ENCODE measurements at regions not wholly inside any gene's neighbourhood (a gene's known extent, or its start where the extent isn't known, plus 50 kb on each side); places are given as distances from the start of the nearest gene placed in this dataset.

DNA sequence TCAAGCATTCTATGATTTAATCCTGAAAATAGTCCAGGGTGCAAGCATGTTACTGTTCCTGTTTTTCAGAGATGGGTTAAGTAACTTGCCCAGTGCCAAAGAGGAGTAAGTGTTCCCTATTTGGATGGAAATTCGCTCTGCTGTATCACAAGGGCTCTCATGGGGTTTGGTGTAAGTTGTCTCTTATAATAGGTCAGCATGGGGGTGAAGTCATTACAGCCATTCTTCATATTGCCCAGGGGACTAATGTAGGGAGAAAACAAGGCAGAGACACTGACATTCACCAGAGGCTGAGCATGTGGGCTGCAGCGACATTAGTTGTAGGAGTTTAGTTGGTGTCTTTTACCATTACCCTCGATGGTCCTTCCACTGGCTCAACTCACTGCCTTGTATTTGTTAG lies 142.1 kb upstream of the GLRA1 start:
- TF ChIP-seq POLR2A (IDR thresholded peaks at IDR 0.05), result no peak
- TF ChIP-seq, protein P1, sequence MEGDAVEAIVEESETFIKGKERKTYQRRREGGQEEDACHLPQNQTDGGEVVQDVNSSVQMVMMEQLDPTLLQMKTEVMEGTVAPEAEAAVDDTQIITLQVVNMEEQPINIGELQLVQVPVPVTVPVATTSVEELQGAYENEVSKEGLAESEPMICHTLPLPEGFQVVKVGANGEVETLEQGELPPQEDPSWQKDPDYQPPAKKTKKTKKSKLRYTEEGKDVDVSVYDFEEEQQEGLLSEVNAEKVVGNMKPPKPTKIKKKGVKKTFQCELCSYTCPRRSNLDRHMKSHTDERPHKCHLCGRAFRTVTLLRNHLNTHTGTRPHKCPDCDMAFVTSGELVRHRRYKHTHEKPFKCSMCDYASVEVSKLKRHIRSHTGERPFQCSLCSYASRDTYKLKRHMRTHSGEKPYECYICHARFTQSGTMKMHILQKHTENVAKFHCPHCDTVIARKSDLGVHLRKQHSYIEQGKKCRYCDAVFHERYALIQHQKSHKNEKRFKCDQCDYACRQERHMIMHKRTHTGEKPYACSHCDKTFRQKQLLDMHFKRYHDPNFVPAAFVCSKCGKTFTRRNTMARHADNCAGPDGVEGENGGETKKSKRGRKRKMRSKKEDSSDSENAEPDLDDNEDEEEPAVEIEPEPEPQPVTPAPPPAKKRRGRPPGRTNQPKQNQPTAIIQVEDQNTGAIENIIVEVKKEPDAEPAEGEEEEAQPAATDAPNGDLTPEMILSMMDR (IDR thresholded peaks at IDR 0.05), result no peak
- 74 to 75% methylated on average over 3 of the region's 3 CpGs for WGBS, 2 donors
- no peak overlapping the region for H3K4me3 ChIP-seq
- DNase-seq, result no peak
- intact Hi-C loops (cut with DNase I; ENCODE audit: low total_unique reads), result no loop called here
- no peaks in the 10 kb centered on the region for H3K27me3 ChIP-seq
- no peaks in the 10 kb centered on the region for H3K9me3 ChIP-seq
- no peaks in the 10 kb centered on the region for H3K4me1 ChIP-seq
- no peaks in the 10 kb centered on the region for H3K36me3 ChIP-seq (ENCODE audit: low read depth, missing control alignments)
- H3K27ac ChIP-seq, result no peak overlapping the region

DNA sequence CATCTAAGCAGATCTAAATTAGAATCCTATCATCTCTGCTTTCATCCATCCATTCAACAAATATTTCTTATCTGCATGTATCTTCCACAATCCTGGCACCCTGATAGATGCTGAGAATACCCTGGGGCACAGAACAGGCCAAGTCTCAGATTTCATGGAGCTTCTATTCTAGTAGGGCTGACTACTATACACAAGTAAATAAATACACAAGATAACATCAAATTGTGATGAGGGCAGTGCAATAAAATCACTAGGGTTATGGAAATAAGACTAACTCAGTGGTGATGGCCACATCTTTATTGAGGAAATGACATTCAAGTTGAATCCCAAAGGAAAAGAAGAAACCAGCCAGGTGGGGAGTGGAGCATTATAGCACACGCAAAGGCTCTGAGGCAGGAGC lies 138.4 kb upstream of the GLRA1 start:
- Histone ChIP-seq H3K27ac (no peak overlapping the region), H3K4me1 (no peaks in the 10 kb centered on the region), H3K27me3 (no peaks in the 10 kb centered on the region), H3K9me3 (no peaks in the 10 kb centered on the region), H3K36me3 (ENCODE audit: low read depth, missing control alignments) (no peaks in the 10 kb centered on the region), H3K4me3 (no peak overlapping the region)
- DNase-seq, result no peak
- 88 to 100% methylated on average over 1 of the region's 1 CpG for WGBS, 2 donors
- intact Hi-C loops (cut with DNase I; ENCODE audit: low total_unique reads), result no loop called here
- TF ChIP-seq POLR2A (IDR thresholded peaks at IDR 0.05), result no peak

DNA sequence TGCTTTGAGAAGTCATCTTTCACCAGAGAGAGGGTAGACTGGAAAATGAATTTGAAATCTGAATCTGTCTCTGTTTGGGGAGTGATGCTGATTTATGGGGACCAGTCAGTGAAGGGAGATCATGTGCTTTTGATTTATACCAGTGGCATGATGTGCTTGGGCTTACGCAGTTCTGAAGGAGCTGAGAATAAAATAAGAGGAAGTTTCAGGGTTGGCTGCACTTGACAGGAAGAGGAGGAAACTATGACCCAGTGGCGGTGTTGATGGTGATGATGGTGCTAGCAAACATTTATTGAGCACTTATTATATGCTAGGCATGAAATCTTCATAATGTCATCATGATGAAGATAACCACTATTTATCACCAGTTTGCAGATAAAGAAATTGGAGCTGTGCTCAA lies 136.4 kb upstream of the GLRA1 start:
- Histone ChIP-seq H3K27me3 (no peaks in the 10 kb centered on the region), H3K4me1 (no peaks in the 10 kb centered on the region), H3K4me3 (no peak overlapping the region), H3K36me3 (ENCODE audit: low read depth, missing control alignments) (no peaks in the 10 kb centered on the region), H3K9me3 (no peaks in the 10 kb centered on the region), H3K27ac (no peak overlapping the region)
- 53 to 65% methylated on average over 2 of the region's 2 CpGs for WGBS, 2 donors
- intact Hi-C loops (cut with DNase I; ENCODE audit: low total_unique reads), result no loop called here
- DNase-seq, result no peak
- no peak for TF ChIP-seq POLR2A (IDR thresholded peaks at IDR 0.05)
- TF ChIP-seq, protein P1 (IDR thresholded peaks at IDR 0.05), result no peak

DNA sequence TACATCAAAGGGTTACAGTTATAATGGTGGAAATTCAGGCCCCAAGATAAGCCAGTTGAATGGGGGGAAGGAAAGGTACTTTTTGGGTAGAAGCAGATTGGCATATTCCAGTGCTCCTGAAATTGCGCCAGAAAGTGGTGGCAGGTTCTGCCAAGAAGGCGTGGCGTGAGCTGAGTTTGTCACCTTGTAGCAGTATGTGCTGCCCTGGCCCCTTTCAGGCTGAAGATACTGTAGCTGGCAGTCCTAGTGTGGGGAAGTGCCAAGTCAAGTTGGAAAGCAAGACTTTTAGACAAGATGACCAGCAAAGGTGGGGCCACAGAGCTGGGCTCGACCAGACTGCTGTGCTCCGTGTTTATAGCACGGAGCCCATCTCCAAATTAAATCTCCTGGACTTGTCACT lies 133.6 kb upstream of the GLRA1 start:
- WGBS, 2 donors, result 87 to 88% methylated on average over 6 of the region's 6 CpGs

DNA sequence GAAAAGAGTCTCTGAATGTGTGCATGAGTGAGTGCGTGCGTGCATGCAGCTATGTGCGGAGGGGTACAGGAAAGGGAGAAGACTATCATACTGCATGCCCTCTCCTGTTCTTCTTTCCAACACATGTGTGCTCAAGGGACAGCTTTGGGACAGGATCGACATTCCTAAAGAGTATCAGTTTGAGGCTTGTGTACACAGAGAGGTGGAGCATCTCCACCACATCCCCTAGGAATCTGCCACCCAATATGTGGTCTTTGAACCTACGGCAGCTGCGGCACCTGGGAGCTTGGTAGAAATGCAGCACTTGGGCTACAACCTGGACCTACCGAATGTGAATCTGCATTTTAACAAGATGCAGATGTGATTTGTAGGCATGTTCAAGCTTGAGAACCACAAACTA lies 132.3 kb upstream of the GLRA1 start:
- 90 to 91% methylated on average over 7 of the region's 7 CpGs for WGBS, 2 donors

More for the DNA sequence above, 133.6 kb upstream of the GLRA1 start:
- Histone ChIP-seq H3K4me3 (no peak overlapping the region), H3K4me1 (no peaks in the 10 kb centered on the region), H3K9me3 (no peaks in the 10 kb centered on the region), H3K36me3 (ENCODE audit: low read depth, missing control alignments) (no peaks in the 10 kb centered on the region), H3K27me3 (no peaks in the 10 kb centered on the region), H3K27ac (no peak overlapping the region)
- intact Hi-C loops (cut with DNase I; ENCODE audit: low total_unique reads), result no loop called here
- DNase-seq, result peak; percentile 72
- TF ChIP-seq, protein P1 (IDR thresholded peaks at IDR 0.05), result no peak
- no peak for TF ChIP-seq POLR2A (IDR thresholded peaks at IDR 0.05)

More for the DNA sequence above, 132.3 kb upstream of the GLRA1 start:
- Histone ChIP-seq H3K4me3 (no peak overlapping the region), H3K9me3 (no peaks in the 10 kb centered on the region), H3K4me1 (no peaks in the 10 kb centered on the region), H3K27ac (no peak overlapping the region), H3K36me3 (ENCODE audit: low read depth, missing control alignments) (no peaks in the 10 kb centered on the region), H3K27me3 (no peaks in the 10 kb centered on the region)
- no peak for TF ChIP-seq POLR2A (IDR thresholded peaks at IDR 0.05)
- TF ChIP-seq, protein P1 (IDR thresholded peaks at IDR 0.05), result no peak
- DNase-seq, result no peak
- intact Hi-C loops (cut with DNase I; ENCODE audit: low total_unique reads), result no loop called here

Data from testis (tissue), 2 donors.